ENCODE measurements at regions not wholly inside any gene's neighbourhood (a gene's known extent, or its start where the extent isn't known, plus 50 kb on each side); places are given as distances from the start of the nearest gene placed in this dataset.

GRCh38 chr7:133191787-133192186 lies 61.1 kb upstream of the EXOC4 start:
- intact Hi-C loops (cut with micrococcal nuclease): no loop called here
- Histone ChIP-seq H3K27me3 (ENCODE audit: control insufficient read depth in 2 of 2, insufficient read depth in 2 of 2, low read length in 2 of 2) (peaks cover 13 to 38% of the 10 kb centered on the region in 2 experiments; a peak in 4 of 5 replicates), H2AFZ (ENCODE audit: low read depth, low read length) (no peak overlapping the region), H3K27ac (ENCODE audit: extremely low read depth, low read depth, low read length) (no peak overlapping the region), H3K4me2 (ENCODE audit: insufficient read depth, low read length) (no peak overlapping the region), H4K20me1 (replicated peaks; ENCODE audit: control insufficient read depth, insufficient read depth, low read length) (no peaks in the 10 kb centered on the region), H3K4me1 (replicated peaks in 1 of 2; ENCODE audit: control insufficient read depth in 2 of 2, insufficient read depth in 2 of 2, low read length in 2 of 2) (0 out of 5 replicates have a peak, but pooled peaks cover 0 to 6% of the 10 kb centered on the region in 2 experiments), H3K36me3 (ENCODE audit: control insufficient read depth, insufficient read depth, low read length) (no peaks in the 10 kb centered on the region), H3K79me2 (ENCODE audit: control insufficient read depth, insufficient read depth, low read length) (no peaks in the 10 kb centered on the region), H3K4me3 (no peak overlapping the region), H3K9me3 (replicated peaks; ENCODE audit: control insufficient read depth, insufficient read depth, low read depth, low read length) (no peaks in the 10 kb centered on the region), H3K9ac (ENCODE audit: insufficient read depth in 1 of 2, low read depth in 2 of 2, low read length in 2 of 2) (no peak overlapping the region), H3K9me1 (ENCODE audit: control insufficient read depth, insufficient read depth, low read length) (no peaks in the 10 kb centered on the region)
- DNase-seq (ENCODE audit: extremely low read depth in 1 of 4, low spot score in 3 of 4): no peak
- ChIA-PET CTCF (ENCODE audit: low intra/inter-chr PET ratio) (no interaction called here), POLR2A (interaction anchor here (0.6 to 1.4 kb wide), 2 partner anchors 11 to 687 kb away, joined by 4 to 6 read pairs; no protein-coding TSS in a partner anchor)
- in situ Hi-C loops (cut with MboI): no loop called here
- no TSS peak for BruUV-seq (replicated peaks)
- TF ChIP-seq AFF4 (CRISPR knock-in tag; IDR thresholded peaks at IDR 0.05): no peak
- TF ChIP-seq ZNF507 (tag; conservative IDR thresholded peaks at IDR 0.05): no peak
- TF ChIP-seq KLF13 (tag; IDR thresholded peaks at IDR 0.05; ENCODE audit: borderline replicate concordance, low read depth): no peak
- no peak for TF ChIP-seq HNRNPLL (IDR thresholded peaks at IDR 0.05; ENCODE audit: low read depth, low read length, poor library complexity, severe bottlenecking)
- no peak for TF ChIP-seq FOXO4 (CRISPR knock-in tag; IDR thresholded peaks at IDR 0.05)
- no peak for TF ChIP-seq CAMTA2 (CRISPR knock-in tag; conservative IDR thresholded peaks at IDR 0.05)
- ATAC-seq: no peak
- WGBS (ENCODE audit: insufficient coverage, low coverage, missing lambda C conversion rate): 2% methylated on average over 4 of the region's 4 CpGs
- FAIRE-seq: no peak
